Urothelium cell line (cell line): ENCODE measurements at regions not wholly inside any gene's neighbourhood (a gene's known extent, or its start where the extent isn't known, plus 50 kb on each side); places are given as distances from the start of the nearest gene placed in this dataset.
"Not testable (repeated sequence)": the region's sequence is repeated elsewhere in the genome, so short reads cannot be mapped to it uniquely, and the experiment has no call there.

ENCODE experiments used
- DNase-seq: peaks from one replicate; pipeline ENCODE4 v3.0.0; 2011; ENCODE audit warnings: low spot score, mixed read lengths
- FAIRE-seq: peaks from 2 replicates; lab custom pipeline; 2011; peaks lifted over from hg19 to GRCh38; lab: Jason Lieb, UNC

GRCh38 chr13:64206430-64207225 lies 2791.0 kb upstream of the PCDH20 start:
- DNase-seq (no peak), FAIRE-seq (no peak)

- no peak for FAIRE-seq
These were observed 2786.9 kb upstream of the PCDH20 start for GRCh38 chr13:64202517-64202916.

GRCh38 chr13:64197232-64197631 lies 2781.6 kb upstream of the PCDH20 start:
- FAIRE-seq, result no peak
- no peak for DNase-seq

More at GRCh38 chr13:64202517-64202916, 2786.9 kb upstream of the PCDH20 start:
- no peak for DNase-seq

GRCh38 chr13:64186503-64187250 lies 2771.0 kb upstream of the PCDH20 start:
- no peak for FAIRE-seq
- DNase-seq, result no peak

- DNase-seq (no peak), FAIRE-seq (no peak)
These were observed 2770.4 kb upstream of the PCDH20 start for GRCh38 chr13:64186071-64186470.

GRCh38 chr13:64180756-64181155 lies 2765.1 kb upstream of the PCDH20 start:
- DNase-seq (no peak), FAIRE-seq (no peak)

GRCh38 chr13:64165826-64166225 lies 2750.2 kb upstream of the PCDH20 start:
- DNase-seq (no peak), FAIRE-seq (no peak)

- FAIRE-seq (no peak), DNase-seq (no peak)
These were observed 2748.8 kb upstream of the PCDH20 start for GRCh38 chr13:64164435-64164834.

GRCh38 chr13:64160479-64160878 lies 2744.8 kb upstream of the PCDH20 start:
- DNase-seq (no peak), FAIRE-seq (no peak)

GRCh38 chr13:64158908-64159307 lies 2743.3 kb upstream of the PCDH20 start:
- DNase-seq, result no peak
- no peak for FAIRE-seq

GRCh38 chr13:64154514-64154913 lies 2738.9 kb upstream of the PCDH20 start:
- FAIRE-seq (no peak), DNase-seq (no peak)

- DNase-seq, result no peak
- no peak for FAIRE-seq
These were observed 2715.0 kb upstream of the PCDH20 start for GRCh38 chr13:64130600-64130999.

- no peak for DNase-seq
- FAIRE-seq, result no peak
These were observed 2714.5 kb upstream of the PCDH20 start for GRCh38 chr13:64130171-64130570.

GRCh38 chr13:64127856-64128255 lies 2712.2 kb upstream of the PCDH20 start:
- DNase-seq, result no peak
- FAIRE-seq, result no peak

- DNase-seq (no peak), FAIRE-seq (no peak)
These were observed 2711.5 kb upstream of the PCDH20 start for GRCh38 chr13:64127192-64127591.

- DNase-seq, FAIRE-seq: not testable (repeated sequence)
These were observed 2705.5 kb upstream of the PCDH20 start for GRCh38 chr13:64121023-64121709.

GRCh38 chr13:64099994-64100393 lies 2684.3 kb upstream of the PCDH20 start:
- DNase-seq (no peak), FAIRE-seq (no peak)

GRCh38 chr13:64090311-64090710 lies 2674.7 kb upstream of the PCDH20 start:
- no peak for DNase-seq
- no peak for FAIRE-seq

- FAIRE-seq, result no peak
- no peak for DNase-seq
These were observed 2672.8 kb upstream of the PCDH20 start for GRCh38 chr13:64088491-64088890.

- DNase-seq (no peak), FAIRE-seq (no peak)
These were observed 2672.0 kb upstream of the PCDH20 start for GRCh38 chr13:64087624-64088023.

GRCh38 chr13:64083811-64084210 lies 2668.2 kb upstream of the PCDH20 start:
- FAIRE-seq, result no peak

GRCh38 chr13:64083396-64083795 lies 2667.7 kb upstream of the PCDH20 start:
- DNase-seq, result no peak
- no peak for FAIRE-seq

More at GRCh38 chr13:64083811-64084210, 2668.2 kb upstream of the PCDH20 start:
- DNase-seq, result no peak
